Vagina (tissue), 2 donors: ENCODE measurements at regions not wholly inside any gene's neighbourhood (a gene's known extent, or its start where the extent isn't known, plus 50 kb on each side); places are given as distances from the start of the nearest gene placed in this dataset.
A peak's percentile ranks its signal among the peaks of the same experiment; 100 is the strongest.

ENCODE experiments used
- DNase-seq, 2 donors: peaks; one replicate each; pipeline ENCODE4 v3.0.0-alpha.2; 2017; ENCODE audit errors: extremely low spot score in 2 of 2
- H3K27ac ChIP-seq: fragments of 200-600 bp; sonication (generic); one replicate; pipeline ENCODE4 v1.5.1; 2019
- H3K27me3 ChIP-seq: fragments of 200-600 bp; sonication (generic); one replicate; pipeline ENCODE4 v1.5.1; 2019
- H3K36me3 ChIP-seq, 2 donors: fragments of 200-600 bp; sonication (generic); one replicate each; pipeline ENCODE4 v1.5.1; 2017 to 2019
- H3K4me1 ChIP-seq: fragments of 200-600 bp; sonication (generic); one replicate; pipeline ENCODE4 v1.5.1; 2019
- H3K4me3 ChIP-seq, 2 donors: fragments of 200-600 bp; sonication (generic); 1 replicate in 1 of 2; 2 replicates in 1 of 2; pipeline ENCODE4 v1.5.1; 2016 to 2019
- H3K9me3 ChIP-seq: fragments of 200-600 bp; sonication (generic); one replicate; pipeline ENCODE4 v1.5.1; 2019
- POLR2A ChIP-seq, 2 donors: fragments of 450-650 bp; IDR thresholded peaks; one replicate each; pipeline ENCODE4 v1.6.1; 2017; ENCODE audit warnings: antibody characterized with exemption in 2 of 2, mild to moderate bottlenecking in 2 of 2, moderate library complexity in 2 of 2
- POLR2AphosphoS5 ChIP-seq, 2 donors: sonication (generic); formaldehyde crosslinking; IDR thresholded peaks; one replicate each; pipeline ENCODE4 v1.9.0; 2017; ENCODE audit warnings: antibody characterized with exemption in 2 of 2, mild to moderate bottlenecking in 2 of 2, low read depth in 1 of 2; ENCODE audit not compliant: insufficient read depth in 1 of 2
- intact Hi-C: fragments of 100-400 bp; cut with DNase I; formaldehyde crosslinking; loops from one replicate; pipeline ENCODE4 v1.15.1; 2023
- TF ChIP-seq, protein P1 (sequence below), 3 experiments: fragments of 450-650 bp in 2 of 3; fragments of 200-600 bp in 1 of 3; sonication (generic) in 1 of 3; IDR thresholded peaks; one replicate each; pipeline ENCODE4 v1.5.1; 2017 to 2019; ENCODE audit warnings: antibody characterized with exemption in 3 of 3, mild to moderate bottlenecking in 2 of 3, moderate library complexity in 2 of 3

DNA sequence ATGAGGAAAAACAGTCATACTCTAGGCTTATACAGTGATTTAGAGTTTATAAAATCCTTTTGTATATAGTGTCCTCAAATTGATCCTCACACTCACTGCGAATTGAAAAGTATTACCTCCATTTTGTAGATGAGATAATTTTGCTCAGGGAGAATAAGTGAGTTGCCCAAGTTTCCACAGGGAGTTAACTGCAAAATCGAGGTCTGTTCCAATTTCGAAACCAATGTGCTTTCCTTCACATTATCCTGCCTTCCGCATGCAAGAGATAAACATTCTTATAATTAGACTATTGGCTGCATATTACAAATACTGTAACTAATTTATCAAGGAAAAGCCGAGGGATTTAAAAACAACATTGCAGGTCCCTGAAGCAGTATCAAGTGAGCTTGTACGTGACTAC, 667.0 kb downstream of the SQOR start:
- Histone ChIP-seq H3K36me3 (no peaks in the 10 kb centered on the region), H3K9me3 (no peaks in the 10 kb centered on the region), H3K27me3 (no peaks in the 10 kb centered on the region), H3K27ac (no peak overlapping the region), H3K4me3 (no peak overlapping the region), H3K4me1 (no peaks in the 10 kb centered on the region)
- intact Hi-C loops: no loop called here
- TF ChIP-seq, protein P1, sequence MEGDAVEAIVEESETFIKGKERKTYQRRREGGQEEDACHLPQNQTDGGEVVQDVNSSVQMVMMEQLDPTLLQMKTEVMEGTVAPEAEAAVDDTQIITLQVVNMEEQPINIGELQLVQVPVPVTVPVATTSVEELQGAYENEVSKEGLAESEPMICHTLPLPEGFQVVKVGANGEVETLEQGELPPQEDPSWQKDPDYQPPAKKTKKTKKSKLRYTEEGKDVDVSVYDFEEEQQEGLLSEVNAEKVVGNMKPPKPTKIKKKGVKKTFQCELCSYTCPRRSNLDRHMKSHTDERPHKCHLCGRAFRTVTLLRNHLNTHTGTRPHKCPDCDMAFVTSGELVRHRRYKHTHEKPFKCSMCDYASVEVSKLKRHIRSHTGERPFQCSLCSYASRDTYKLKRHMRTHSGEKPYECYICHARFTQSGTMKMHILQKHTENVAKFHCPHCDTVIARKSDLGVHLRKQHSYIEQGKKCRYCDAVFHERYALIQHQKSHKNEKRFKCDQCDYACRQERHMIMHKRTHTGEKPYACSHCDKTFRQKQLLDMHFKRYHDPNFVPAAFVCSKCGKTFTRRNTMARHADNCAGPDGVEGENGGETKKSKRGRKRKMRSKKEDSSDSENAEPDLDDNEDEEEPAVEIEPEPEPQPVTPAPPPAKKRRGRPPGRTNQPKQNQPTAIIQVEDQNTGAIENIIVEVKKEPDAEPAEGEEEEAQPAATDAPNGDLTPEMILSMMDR (IDR thresholded peaks at IDR 0.05): no peak
- TF ChIP-seq POLR2A (IDR thresholded peaks at IDR 0.05) (no peak), POLR2AphosphoS5 (IDR thresholded peaks at IDR 0.05; ENCODE audit: insufficient read depth in 1 of 2, low read depth in 1 of 2) (no peak)
- no peak for DNase-seq

DNA sequence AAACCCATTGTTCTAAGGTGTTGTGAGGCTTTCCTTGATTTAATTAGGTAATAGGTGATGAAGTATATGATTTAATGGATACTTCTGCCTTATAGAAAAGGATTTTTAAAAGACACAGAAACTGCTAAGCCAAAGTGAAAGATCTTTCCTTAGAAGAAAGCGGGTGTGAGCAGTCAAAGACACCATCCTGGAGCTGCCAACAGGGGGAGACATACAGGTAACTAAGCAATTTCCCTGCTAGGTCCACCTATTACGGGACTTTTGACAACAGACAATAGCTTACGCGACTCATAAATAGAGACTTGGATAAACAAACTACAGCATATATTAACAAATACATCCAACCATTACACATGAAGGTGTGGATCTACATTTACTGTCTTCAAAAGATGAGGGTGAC, 669.5 kb downstream of the SQOR start:
- DNase-seq: no peak
- no peaks in the 10 kb centered on the region for H3K36me3 ChIP-seq
- no peak overlapping the region for H3K27ac ChIP-seq
- TF ChIP-seq, protein P1 (IDR thresholded peaks at IDR 0.05): no peak
- TF ChIP-seq POLR2AphosphoS5 (IDR thresholded peaks at IDR 0.05; ENCODE audit: insufficient read depth in 1 of 2, low read depth in 1 of 2) (no peak), POLR2A (IDR thresholded peaks at IDR 0.05) (no peak)
- H3K4me1 ChIP-seq: no peaks in the 10 kb centered on the region
- H3K4me3 ChIP-seq: no peak overlapping the region
- intact Hi-C loops: no loop called here
- H3K27me3 ChIP-seq: no peaks in the 10 kb centered on the region
- no peaks in the 10 kb centered on the region for H3K9me3 ChIP-seq

DNA sequence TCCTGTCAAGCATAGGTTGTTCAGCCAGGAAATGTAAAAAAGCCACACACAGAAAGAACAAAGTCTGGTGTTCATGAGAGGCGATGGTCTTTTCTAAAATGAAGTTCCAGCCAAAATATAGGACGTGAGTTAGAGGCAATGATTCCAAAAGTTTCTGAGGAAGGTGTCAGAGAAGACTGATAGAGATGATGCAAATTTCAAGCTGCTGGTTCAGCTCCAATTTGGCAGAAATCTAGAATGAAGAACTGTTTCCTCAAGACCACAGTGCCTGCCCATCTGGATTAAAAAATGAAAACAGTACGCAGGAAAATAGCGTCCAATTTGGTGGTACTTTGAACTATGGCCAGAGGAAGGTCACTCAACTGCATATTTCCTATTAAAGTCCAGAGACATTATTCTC, 672.9 kb downstream of the SQOR start:
- no peaks in the 10 kb centered on the region for H3K4me1 ChIP-seq
- H3K36me3 ChIP-seq: no peaks in the 10 kb centered on the region
- no peaks in the 10 kb centered on the region for H3K27me3 ChIP-seq
- no peak for TF ChIP-seq POLR2A (IDR thresholded peaks at IDR 0.05)
- TF ChIP-seq, protein P1 (IDR thresholded peaks at IDR 0.05): no peak
- no peak for TF ChIP-seq POLR2AphosphoS5 (IDR thresholded peaks at IDR 0.05; ENCODE audit: insufficient read depth in 1 of 2, low read depth in 1 of 2)
- H3K27ac ChIP-seq: no peak overlapping the region
- intact Hi-C loops: no loop called here
- no peaks in the 10 kb centered on the region for H3K9me3 ChIP-seq
- no peak for DNase-seq
- H3K4me3 ChIP-seq: no peak overlapping the region

DNA sequence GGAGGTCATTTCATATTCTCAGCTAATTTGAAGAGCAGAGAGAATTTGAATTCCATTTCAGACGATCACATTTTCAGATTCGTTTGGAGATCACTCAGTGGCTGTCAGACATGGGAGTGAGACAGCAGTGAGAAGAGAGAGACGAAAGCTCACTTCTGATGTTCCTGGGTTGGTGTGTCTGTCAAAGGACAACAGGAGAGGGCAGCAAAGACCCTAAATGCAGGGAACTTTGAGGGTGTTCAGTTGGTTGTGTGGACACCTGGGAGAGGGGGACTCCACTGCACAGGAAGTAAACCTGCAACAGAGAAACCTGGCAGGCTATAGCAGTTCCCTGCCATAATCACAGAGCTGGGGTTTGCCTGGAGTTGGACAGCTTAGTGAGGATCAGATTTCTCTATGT, 675.1 kb downstream of the SQOR start:
- intact Hi-C loops: no loop called here
- TF ChIP-seq POLR2AphosphoS5 (IDR thresholded peaks at IDR 0.05; ENCODE audit: insufficient read depth in 1 of 2, low read depth in 1 of 2) (no peak), POLR2A (IDR thresholded peaks at IDR 0.05) (no peak)
- TF ChIP-seq, protein P1 (IDR thresholded peaks at IDR 0.05): no peak
- H3K36me3 ChIP-seq: no peaks in the 10 kb centered on the region

DNA sequence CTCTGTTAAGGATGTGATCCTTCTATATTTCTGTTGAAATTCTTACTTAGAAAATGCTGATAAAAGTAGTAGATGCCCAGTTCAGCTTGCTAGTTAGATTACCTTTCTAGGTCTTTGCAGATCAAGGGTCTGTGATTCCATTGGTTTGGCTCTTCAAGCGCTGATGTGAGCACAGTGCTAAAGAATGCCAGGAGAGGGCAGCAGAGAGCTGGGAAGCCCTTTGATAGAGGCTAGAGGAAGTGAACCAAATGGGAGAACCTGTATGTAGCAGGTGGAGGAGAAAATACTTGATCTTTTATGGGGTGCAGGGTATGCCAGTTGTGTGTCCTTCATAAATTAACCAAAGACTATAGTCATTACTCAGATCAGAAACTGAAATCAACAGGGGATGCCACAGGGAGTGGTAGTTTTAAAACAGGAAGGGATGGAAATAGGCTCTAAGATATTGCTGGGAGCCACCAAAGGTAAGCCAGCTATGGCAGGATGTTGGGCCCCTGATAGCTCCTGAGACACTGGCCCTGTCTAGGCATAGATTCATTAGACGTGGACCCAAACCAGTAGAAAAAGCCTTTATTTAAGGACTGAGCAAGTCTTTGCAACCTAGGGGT, 677.4 kb downstream of the SQOR start:
- no peak for DNase-seq
- TF ChIP-seq POLR2AphosphoS5 (IDR thresholded peaks at IDR 0.05; ENCODE audit: insufficient read depth in 1 of 2, low read depth in 1 of 2) (no peak), POLR2A (IDR thresholded peaks at IDR 0.05) (no peak)
- TF ChIP-seq, protein P1 (IDR thresholded peaks at IDR 0.05): peak; percentile 34 to 74 (median 58)
- intact Hi-C loops: no loop called here
- Histone ChIP-seq H3K27me3 (no peaks in the 10 kb centered on the region), H3K27ac (no peak overlapping the region), H3K4me1 (no peaks in the 10 kb centered on the region), H3K36me3 (no peaks in the 10 kb centered on the region), H3K9me3 (no peaks in the 10 kb centered on the region), H3K4me3 (no peak overlapping the region)

More for the DNA sequence above, 675.1 kb downstream of the SQOR start:
- Histone ChIP-seq H3K27me3 (no peaks in the 10 kb centered on the region), H3K9me3 (no peaks in the 10 kb centered on the region), H3K4me3 (no peak overlapping the region), H3K4me1 (no peaks in the 10 kb centered on the region), H3K27ac (no peak overlapping the region)
- DNase-seq: no peak
